Spinal cord (tissue), 9 donors: ENCODE measurements at regions not wholly inside any gene's neighbourhood (a gene's known extent, or its start where the extent isn't known, plus 50 kb on each side); places are given as distances from the start of the nearest gene placed in this dataset.
"Not testable (repeated sequence)": the region's sequence is repeated elsewhere in the genome, so short reads cannot be mapped to it uniquely, and the experiment has no call there.

Source experiments
- DNase-seq, 6 donors: peaks; one replicate each; pipeline versions ENCODE4 v3.0.0 to v3.0.0-alpha.2; 2013 to 2015; ENCODE audit warnings: low spot score in 6 of 6, low read depth in 4 of 6
- H3K27ac ChIP-seq: one replicate; pipeline ENCODE4 v1.5.1; 2013; ENCODE audit warnings: low read depth, low read length, control low read depth
- H3K27me3 ChIP-seq: one replicate; pipeline ENCODE4 v1.6.1; 2013; ENCODE audit warnings: low read length; ENCODE audit not compliant: control insufficient read depth, insufficient read depth
- H3K36me3 ChIP-seq: one replicate; pipeline ENCODE4 v1.6.1; 2013; ENCODE audit warnings: low read length; ENCODE audit not compliant: control insufficient read depth, insufficient read depth
- H3K4me1 ChIP-seq: one replicate; pipeline ENCODE4 v1.6.1; 2013; ENCODE audit warnings: low read length; ENCODE audit not compliant: control insufficient read depth, insufficient read depth
- H3K4me3 ChIP-seq: one replicate; pipeline ENCODE4 v1.5.1; 2013; ENCODE audit warnings: low read depth, low read length, control low read depth
- H3K9me3 ChIP-seq: one replicate; pipeline ENCODE4 v1.6.1; 2013; ENCODE audit warnings: low read length; ENCODE audit not compliant: control insufficient read depth, insufficient read depth
- WGBS: methylation state at CpG from one replicate; pipeline ENCODE4 v1.1.5; 2013; ENCODE audit warnings: missing lambda C conversion rate; ENCODE audit not compliant: insufficient coverage; 5-methylcytosine and 5-hydroxymethylcytosine counted together
- donor health status: healthy.

DNA sequence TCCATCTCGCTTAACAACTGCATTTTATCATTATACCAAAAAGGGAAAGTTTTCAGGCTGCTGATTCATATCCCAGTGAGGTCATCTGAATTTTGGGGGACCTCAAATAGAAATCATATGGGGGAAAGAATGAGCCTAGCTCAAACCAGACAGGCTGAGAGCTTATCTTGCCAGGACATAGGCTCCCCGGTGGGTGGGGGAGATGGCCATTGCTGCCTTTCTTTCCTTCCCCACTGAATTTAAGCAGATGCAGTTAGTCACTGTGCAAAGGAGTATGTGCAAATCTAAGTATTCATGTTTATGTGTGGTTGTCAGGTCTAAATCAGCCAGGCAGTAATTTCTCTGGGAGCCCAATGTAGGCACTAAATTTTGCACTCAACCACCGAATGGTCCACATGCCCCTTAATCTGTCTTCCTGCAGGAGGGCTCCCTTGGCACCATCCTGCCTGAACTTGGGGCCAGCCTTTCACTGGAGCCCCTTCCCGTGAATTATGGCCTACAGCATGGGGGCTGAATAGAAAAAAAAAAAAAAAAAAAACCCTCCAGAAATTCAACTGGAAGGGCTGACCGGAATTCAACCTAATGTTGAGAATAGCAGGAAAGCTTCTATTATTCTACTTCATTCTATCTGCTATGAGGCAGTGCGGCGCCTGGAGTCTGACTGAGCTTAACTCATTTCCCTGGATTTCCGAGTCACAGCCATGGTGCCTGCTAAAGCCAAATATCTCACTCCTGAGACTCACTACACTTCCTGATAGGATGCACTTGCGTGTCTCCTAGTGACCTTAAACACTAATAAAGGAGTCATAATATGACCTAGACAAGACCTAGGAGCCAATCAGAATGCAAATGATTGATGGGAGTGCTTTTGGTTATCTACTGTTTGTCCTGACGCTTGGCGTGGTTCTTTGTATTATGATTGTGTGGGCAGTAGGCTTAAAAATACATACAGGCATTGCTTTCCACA is 161.5 kb upstream of the HEY2 start:
- Histone ChIP-seq H3K9me3 (no peaks in the 10 kb centered on the region), H3K4me3 (no peak overlapping the region), H3K27ac (peak overlapping the region; percentile 58), H3K36me3 (no peaks in the 10 kb centered on the region), H3K4me1 (peaks cover 10% of the 10 kb centered on the region), H3K27me3 (no peaks in the 10 kb centered on the region)
- DNase-seq, result peak in 3 of 6 donors; percentile 21 to 75 (median 74)
- WGBS, result 48% methylated on average over 6 of the region's 11 CpGs

DNA sequence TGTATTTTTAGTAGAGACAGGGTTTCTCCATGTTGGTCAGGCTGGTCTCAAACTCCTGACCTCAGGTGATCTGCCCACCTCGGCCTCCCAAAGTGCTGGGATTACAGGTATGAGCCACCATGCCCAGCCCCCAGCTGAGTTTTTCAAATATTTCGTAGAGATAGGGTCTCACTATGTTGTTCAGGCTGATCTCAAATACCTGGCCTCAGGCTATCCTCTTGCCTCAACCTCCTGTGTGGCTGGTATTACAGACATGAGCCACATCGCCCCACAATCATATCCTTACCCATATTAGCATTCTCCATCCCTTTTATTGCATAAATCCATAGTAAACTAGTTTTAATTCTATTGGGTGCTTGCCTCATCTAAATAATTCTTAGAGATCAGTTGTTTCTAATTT is 157.6 kb upstream of the HEY2 start:
- H3K36me3 ChIP-seq, H3K4me3 ChIP-seq, H3K4me1 ChIP-seq, H3K27ac ChIP-seq, H3K9me3 ChIP-seq, DNase-seq, H3K27me3 ChIP-seq: not testable (repeated sequence)
- WGBS, result 100% methylated on average over 2 of the region's 3 CpGs

DNA sequence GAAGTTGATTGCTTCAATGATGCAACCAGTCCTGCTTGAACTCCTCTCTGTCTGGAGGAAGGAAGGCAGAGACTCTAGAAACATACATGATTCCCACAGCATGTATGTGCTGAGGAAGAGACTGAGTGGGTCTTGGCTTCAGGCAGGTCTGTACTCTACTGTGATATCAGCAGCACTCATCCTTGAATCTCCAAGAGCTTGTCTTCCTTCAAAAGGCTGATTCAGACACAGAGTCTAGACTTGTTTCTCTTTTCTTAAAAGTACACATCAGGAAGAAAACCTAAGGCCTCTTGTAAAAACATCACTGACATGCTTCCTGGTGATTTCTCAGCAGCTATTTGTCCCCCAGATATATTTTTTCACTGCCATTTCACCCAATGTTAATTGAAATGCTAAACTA is 155.7 kb upstream of the HEY2 start:
- no peak overlapping the region for H3K4me3 ChIP-seq
- peaks cover 3% of the 10 kb centered on the region for H3K4me1 ChIP-seq
- H3K9me3 ChIP-seq, result no peaks in the 10 kb centered on the region
- H3K36me3 ChIP-seq, result no peaks in the 10 kb centered on the region
- no peaks in the 10 kb centered on the region for H3K27me3 ChIP-seq
- no peak for DNase-seq
- no peak overlapping the region for H3K27ac ChIP-seq

DNA sequence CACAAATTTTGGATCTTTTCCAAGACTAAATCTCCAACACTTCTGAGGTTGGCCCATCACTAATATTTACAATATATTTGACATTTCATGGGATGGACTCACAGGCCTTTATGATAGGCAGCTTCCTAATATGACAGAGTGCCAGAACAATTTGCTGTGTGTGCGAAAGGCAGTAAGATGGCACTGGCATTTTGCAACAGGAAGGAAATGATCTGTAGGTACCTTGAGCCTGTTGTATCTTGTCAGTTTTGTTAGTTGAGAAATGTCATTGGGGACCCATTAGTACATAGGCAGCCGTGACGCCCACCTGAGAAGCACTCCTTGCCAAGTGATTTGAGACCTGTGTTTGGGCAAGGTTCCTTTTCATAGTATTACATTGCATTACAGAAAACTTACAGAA is 153.4 kb upstream of the HEY2 start:
- Histone ChIP-seq H3K27ac (no peak overlapping the region), H3K9me3 (no peaks in the 10 kb centered on the region), H3K4me1 (peaks cover 3% of the 10 kb centered on the region), H3K36me3 (no peaks in the 10 kb centered on the region), H3K4me3 (no peak overlapping the region), H3K27me3 (no peaks in the 10 kb centered on the region)
- WGBS, result 82% methylated on average over 1 of the region's 3 CpGs
- DNase-seq, result peak in 1 of 6 donors; percentile 25

DNA sequence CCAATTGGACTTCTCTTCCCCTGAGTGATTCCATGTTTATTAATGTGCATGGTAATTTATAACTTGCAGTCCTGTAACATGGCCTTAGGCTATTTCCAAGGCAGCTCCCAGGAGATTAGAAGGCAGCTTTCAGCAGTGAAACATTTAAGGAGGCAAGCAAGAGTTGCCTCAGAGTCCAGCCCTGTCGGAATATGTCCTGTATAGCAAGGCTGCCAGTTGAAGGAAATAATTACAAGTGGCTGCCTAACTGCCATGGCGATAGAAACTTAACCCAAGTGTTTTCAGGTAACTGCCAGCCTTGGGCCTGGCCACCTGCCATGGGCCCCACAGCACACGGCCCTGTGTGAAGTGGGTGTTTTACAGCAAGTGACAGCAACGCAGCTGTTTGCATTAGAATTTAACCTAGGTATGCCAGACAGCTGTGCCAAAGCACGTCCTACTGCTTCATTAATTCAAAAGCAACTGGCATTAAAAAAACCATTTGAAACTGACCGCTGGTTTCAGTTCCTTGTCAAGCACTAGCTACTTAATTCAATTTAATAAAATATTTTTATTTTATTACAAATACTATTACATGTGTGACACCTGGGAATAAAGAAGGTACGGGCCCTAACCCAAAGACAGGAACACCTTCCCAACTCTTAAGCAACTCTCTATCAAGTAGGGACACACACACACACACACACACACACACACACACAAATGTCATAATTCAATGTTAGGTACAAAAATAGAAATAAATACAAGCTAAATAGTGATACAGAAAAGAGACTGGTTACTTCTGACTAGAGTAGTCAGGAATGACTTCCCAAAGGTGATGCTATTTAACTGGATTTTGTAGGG is 151.8 kb upstream of the HEY2 start:
- 32% methylated on average over 5 of the region's 7 CpGs for WGBS
- H3K9me3 ChIP-seq, result no peaks in the 10 kb centered on the region
- peaks cover 3% of the 10 kb centered on the region for H3K4me1 ChIP-seq
- no peak overlapping the region for H3K4me3 ChIP-seq
- H3K27ac ChIP-seq, result no peak overlapping the region
- H3K36me3 ChIP-seq, result no peaks in the 10 kb centered on the region
- peak in 3 of 6 donors; percentile 24 to 72 (median 72) for DNase-seq
- H3K27me3 ChIP-seq, result no peaks in the 10 kb centered on the region

DNA sequence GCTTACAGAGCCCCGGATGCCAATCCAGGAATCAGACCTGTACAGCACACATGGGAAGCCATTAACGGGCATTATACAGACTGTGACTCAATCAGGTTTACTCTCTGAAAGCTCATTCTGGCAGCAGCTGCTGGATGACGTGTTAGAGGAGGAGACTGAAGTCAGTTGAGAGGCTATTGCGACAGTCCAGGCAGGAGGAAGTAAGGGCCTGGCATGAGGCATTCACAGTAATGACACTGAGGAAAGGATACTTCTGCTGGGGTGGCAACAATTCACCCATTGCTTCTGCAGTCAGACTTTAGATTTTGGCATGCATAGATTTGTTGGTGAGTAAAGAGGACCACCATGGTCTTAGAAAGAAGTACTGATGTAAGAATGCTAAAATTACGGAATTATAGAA is 151.0 kb upstream of the HEY2 start:
- Histone ChIP-seq H3K4me3 (no peak overlapping the region), H3K27me3 (no peaks in the 10 kb centered on the region), H3K9me3 (no peaks in the 10 kb centered on the region), H3K36me3 (no peaks in the 10 kb centered on the region), H3K4me1 (peaks cover 3% of the 10 kb centered on the region), H3K27ac (no peak overlapping the region)
- peak in 2 of 6 donors; percentile 21 to 46 for DNase-seq
- WGBS, result 55% methylated on average over 4 of the region's 5 CpGs

DNA sequence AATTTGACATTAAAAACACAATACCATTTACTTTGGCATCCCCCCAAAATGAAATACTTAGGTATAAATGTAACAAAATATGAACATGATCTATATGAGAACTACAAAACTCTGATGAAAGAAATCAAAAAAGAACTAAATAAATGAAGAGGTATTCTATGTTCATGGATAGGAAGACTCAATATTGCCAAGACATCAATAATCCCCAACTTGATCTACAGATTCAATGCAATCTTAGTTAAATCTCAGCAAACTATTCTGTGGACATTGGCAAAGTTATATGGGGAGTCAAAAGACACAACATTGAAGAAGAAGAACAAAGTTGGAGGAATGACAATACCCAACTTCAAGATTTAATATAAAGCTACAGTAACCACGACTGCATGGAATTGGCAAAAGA is 145.2 kb upstream of the HEY2 start:
- H3K9me3 ChIP-seq, result peaks cover 4% of the 10 kb centered on the region
- DNase-seq, result no peak
- H3K27me3 ChIP-seq, result no peaks in the 10 kb centered on the region
- H3K4me3 ChIP-seq, result no peak overlapping the region
- H3K27ac ChIP-seq, result no peak overlapping the region
- WGBS, result no CpG with 5 or more reads among the region's 1 CpG
- no peaks in the 10 kb centered on the region for H3K4me1 ChIP-seq
- no peaks in the 10 kb centered on the region for H3K36me3 ChIP-seq

DNA sequence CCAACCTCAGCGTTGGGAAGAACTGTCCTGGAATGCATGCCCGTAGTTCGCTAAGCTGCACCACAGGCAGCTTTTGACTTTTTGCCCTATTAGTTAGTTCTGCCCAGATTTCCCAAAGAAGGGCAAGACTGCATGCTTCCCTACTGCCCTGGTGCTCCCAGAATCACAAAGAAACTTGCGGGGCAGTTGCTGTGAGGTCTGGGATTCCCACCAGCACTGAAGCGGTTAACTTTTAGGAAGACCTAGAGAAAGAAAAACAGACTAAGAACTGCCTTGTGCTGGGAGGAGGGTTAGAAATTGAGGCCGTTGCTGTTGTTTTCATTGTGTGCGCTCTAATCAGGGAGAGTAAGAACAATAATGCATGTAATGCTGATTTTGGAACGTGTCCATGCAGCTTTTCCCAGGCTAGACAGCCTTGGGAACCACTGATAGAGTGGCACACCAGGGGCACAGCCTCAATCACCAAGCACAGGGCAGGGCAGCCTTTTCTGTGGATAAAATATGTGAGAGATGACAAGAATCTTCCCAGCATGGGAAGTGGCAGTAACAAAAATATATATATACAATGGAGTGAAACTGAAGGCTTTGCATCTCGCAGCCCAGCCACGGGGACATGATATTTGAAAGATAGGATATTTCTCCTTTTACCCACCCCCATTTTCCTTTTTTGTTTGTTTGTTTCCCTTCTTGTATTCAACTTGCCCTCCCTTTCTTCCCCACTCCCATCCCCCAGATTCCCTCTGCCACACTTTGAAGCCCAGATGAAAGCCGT is 137.7 kb upstream of the HEY2 start:
- Histone ChIP-seq H3K27me3 (no peaks in the 10 kb centered on the region), H3K4me1 (peaks cover 10% of the 10 kb centered on the region), H3K36me3 (no peaks in the 10 kb centered on the region), H3K27ac (peak overlapping the region; percentile 89), H3K9me3 (no peaks in the 10 kb centered on the region), H3K4me3 (peak overlapping the region; percentile 30)
- DNase-seq, result peak in 5 of 6 donors; percentile 26 to 88 (median 67)
- 4% methylated on average over 7 of the region's 11 CpGs for WGBS

DNA sequence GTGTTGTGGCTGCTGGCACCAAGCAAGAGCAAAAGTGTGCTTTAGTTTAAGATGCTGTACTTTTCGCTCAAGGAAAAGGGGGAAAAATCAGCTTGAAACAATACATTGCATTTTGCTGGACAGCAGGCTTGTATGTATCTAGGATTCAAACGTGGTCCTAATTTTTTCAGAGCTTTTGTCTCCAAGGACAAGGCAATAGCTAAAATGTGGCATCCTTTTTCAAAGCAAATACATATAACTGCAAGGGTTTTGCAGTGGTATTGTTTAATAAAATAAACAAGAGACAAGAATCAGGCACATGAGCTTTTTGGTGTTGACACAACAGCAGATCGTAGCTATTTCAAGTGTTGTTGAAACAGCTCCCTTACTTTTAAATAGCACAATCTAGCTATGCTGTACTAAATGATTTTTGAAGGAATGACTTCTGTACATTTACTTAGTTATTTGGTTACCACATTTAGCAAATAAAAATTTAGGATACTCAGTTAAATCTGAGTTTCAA is 137.0 kb upstream of the HEY2 start:
- Histone ChIP-seq H3K4me3 (peak overlapping the region; percentile 30), H3K27ac (peak overlapping the region; percentile 89), H3K36me3 (no peaks in the 10 kb centered on the region), H3K9me3 (no peaks in the 10 kb centered on the region), H3K27me3 (no peaks in the 10 kb centered on the region), H3K4me1 (peaks cover 10% of the 10 kb centered on the region)
- peak in 1 of 6 donors; percentile 6 for DNase-seq
- WGBS, result 0% methylated on average over 1 of the region's 3 CpGs
